Kidney tubule cell (primary cell): ENCODE measurements at regions not wholly inside any gene's neighbourhood (a gene's known extent, or its start where the extent isn't known, plus 50 kb on each side); places are given as distances from the start of the nearest gene placed in this dataset.
A peak's percentile ranks its signal among the peaks of the same experiment; 100 is the strongest.

Source experiments
- DNase-seq: peaks from one replicate; pipeline ENCODE4 v3.0.0-alpha.2; 2018; ENCODE audit warnings: low spot score

DNA sequence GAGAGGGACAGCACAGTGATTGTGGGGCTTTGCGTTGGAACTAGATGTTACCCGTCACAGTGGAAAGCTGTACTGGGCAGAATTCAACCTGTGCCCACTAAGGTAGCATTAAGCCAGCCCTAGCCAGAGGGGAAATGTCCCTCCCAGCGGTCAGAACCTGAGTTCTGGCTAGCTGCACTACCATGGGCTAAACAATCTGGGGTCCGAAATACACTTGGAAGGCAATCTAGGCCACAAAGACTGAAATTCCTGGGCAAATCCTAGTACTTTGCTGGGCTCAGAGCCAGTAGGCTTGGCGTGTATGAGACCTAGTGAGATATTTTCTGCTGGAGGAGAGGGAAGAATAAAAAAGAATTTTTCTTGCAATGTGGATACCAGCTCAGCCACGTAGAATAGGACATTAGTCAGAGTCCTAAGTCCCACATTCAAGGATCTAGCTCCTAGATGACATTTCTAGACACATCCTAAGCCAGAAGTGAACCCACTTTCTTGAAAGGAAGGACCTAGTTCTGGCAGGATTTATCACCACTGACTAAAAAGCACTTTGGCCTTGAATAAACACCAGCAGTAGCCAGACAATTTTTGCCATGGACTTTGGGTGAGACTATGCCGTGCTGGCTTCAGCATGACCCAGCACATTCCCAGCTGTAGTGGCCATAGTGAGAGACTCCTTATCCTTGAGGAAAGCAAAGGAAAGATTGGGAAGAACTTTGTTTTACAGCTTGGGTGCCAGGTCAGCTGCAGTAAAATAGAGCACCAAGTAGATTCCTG, 618.0 kb downstream of the BRINP1 start:
- no peak for DNase-seq

DNA sequence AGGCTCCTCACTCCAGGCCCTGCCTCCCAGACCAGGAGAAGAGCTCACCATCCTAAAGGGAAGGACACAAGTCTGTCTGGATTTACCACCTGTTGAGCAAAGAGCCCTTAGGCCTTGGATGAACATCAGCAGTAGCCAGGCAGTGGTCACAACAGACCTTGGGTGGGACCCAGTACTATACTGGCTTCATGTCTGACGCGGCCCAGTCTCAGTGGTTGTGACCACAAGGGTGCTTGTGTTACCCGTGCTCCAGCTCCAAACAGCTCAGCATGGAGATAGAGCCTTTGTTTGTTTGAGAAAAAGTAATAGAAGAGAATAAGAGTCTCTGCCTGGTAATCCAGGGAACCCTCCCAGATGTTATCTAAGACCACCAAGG, 617.4 kb downstream of the BRINP1 start:
- DNase-seq, result no peak

DNA sequence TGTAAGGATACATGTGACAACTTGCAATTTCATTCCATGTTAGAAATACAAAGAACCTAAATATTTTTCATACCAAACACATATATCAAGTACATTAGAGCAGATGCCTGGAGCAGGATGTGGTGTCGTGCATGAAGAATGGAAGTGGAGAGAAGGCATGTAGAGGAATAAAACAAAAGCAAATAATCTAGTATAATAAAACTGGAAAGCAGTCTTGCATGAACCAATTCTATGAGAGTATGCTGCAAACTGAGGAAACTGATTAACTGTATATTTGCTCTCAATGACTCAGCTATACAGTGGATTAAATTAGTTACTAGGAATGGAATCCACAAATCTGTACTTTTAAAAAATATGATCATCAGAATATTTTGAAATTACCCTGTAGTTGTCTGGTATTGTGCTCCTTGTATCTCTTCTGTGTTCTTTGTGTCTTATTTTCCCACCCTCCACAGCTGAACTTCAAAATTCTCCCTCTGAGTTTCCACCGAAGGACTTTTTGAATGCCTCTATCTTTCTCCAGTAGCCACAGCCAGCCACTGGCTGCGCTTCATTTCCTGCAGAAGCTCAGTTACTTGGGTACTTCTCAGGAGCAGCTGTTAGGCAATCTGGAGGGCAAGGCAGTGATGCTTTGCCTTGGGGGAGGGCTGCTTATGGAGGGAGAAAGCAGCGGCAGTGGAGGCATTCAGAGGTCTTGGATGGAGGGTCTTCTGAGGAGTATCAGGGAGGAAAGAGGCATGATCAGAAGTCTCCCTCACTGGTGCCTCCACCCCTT, 608.0 kb downstream of the BRINP1 start:
- peak; percentile 72 for DNase-seq

DNA sequence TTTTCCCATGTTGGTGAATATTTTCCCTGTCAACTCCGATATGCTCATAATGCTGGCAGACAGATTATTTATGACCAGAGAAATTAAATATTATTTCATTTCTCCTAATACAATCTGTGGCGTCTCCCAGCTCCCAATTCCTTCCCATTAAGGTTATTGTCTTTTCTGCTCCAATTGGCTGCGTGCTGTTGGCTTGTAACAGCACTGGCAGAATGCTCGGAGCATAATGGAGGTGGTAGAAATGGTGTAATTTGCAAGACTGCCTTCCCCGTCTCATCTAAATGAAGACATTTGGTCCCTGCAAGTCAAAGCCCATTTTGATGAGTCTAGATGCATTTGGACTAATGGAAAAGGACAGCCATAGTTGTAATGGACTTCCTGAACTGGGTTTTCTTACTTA, 601.7 kb downstream of the BRINP1 start:
- no peak for DNase-seq

GRCh38 chr9:118782790-118783463, 586.3 kb downstream of the BRINP1 start:
- no peak for DNase-seq

GRCh38 chr9:118784033-118784432, 585.2 kb downstream of the BRINP1 start:
- no peak for DNase-seq

DNA sequence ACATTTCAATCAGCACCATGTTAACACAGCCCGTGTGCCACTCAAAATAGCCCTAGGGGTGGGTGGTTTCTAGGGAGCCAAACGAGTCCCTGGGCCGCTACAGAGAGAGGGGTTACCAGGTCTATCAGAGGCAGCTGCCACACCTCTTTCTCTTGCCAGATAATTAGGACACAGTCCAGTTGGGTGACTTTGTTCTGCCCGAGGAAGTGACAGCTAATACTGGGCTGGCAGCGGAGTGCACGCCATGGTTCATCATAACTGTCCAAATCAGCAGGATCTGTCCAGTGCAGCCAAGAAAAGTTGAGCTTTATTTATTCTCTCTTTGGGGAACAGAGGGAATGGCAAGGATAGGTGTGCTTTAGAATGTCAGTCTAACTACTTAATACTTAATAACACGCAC, 583.8 kb downstream of the BRINP1 start:
- no peak for DNase-seq

DNA sequence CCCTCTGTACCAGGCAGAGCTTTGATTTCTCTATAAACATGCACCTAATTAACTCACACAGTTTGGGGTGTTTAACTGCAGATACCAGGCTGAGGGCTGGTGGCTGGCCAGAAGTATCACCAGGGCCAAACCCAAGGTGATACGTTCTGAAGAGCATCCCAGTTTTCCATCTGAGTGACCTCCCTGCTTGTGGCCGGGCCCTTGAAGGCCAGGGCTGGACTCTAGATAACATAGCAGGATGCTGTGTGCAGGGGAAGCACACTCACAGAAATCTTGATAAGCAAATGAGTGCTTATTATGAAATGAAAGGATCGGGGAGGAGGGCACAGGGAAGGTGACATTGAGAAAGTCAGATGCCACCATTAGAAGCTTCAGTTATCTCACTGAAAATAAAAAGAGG, 582.4 kb downstream of the BRINP1 start:
- no peak for DNase-seq

DNA sequence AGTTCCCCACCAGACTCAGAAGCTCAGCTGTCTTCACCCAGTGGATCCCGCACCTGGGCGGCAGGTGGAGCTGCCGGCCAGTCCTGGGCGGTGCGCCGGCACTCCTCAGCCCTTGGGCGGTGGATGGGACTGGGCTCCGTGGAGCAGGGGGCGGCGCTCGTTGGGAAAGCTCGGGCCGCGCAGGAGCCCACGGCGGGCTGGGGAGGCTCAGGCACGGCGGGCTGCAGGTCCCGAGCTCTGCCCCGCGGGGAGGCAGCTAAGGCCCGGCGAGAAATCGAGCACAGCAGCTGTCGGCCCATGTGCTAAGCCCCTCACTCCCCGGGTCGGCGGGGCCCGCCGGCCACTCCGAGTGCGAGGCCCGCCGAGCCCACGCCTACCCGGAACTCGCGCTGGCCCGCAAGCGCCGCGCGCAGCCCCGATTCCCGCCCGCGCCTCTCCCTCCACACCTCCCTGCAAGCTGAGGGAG, 560.0 kb downstream of the BRINP1 start:
- DNase-seq, result peak; percentile 52

GRCh38 chr9:118829334-118829733, 539.9 kb downstream of the BRINP1 start:
- peak; percentile 41 for DNase-seq

DNA sequence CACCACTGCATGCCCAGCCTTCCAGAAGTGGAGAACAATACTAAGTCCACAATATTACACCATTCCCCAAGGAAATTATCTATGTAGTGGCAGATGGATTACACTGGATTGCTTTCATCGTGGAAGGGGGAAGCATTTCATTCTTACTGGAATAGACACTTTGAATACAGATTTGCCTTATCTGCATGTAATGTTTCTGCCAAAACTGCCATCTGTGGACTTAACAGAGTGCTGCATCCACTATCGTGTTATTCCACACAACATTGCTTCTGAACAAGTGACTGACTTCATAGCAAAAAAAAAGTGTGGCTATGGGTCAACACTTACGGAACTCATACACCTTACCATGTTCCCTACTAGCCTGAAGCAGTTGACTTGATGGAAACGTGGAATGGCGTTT, 536.9 kb downstream of the BRINP1 start:
- DNase-seq, result no peak

DNA sequence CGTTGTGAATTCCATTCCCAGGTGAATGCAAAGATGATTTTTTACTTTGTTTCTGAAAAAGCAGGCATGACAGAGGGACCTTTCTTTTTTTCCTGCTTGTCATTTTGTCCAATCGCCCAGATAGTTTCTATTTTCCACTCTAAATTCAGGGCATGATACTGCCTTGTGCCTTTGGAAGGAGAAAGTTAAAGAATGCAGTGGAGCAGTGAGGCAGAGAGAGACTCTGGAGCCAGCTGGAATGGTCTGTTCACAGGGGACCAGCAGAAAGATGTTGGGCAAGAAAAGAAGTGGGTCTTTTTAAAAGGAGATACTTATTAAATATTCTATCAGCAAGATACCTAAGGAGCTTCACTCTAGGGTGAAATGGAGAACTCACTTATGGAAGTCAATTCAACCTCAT, 532.3 kb downstream of the BRINP1 start:
- DNase-seq, result no peak

GRCh38 chr9:118871531-118871930, 497.7 kb downstream of the BRINP1 start:
- DNase-seq, result no peak

DNA sequence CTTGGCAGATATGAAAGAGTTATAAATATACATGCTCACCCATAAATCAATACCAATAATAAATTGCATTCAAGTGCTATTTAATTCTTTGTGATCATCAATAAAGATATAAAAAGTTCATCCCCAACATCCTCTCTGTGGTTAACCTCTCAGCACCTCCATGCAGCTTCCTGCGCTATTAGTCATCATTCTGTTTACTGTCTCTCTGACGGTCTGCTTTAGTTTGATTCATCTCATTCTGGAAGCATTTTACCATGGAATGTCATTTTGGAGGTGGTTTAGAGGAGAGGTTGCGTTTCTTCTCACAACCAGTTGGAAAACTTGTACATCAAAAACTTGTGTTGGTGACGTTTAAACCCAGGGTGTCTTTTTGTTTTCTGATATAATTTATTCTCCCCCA, 486.6 kb downstream of the BRINP1 start:
- DNase-seq, result peak; percentile 58

- no peak for DNase-seq
Measured at GRCh38 chr9:118883411-118883810, 485.8 kb downstream of the BRINP1 start.

GRCh38 chr9:118891213-118891612, 478.0 kb downstream of the BRINP1 start:
- no peak for DNase-seq

- DNase-seq, result peak; percentile 33
Measured at GRCh38 chr9:118896324-118897000, 472.8 kb downstream of the BRINP1 start.

- no peak for DNase-seq
Measured at GRCh38 chr9:118918180-118918579, 451.1 kb downstream of the BRINP1 start.

- DNase-seq, result peak; percentile 29
Measured at GRCh38 chr9:118928722-118929121, 440.5 kb downstream of the BRINP1 start.

DNA sequence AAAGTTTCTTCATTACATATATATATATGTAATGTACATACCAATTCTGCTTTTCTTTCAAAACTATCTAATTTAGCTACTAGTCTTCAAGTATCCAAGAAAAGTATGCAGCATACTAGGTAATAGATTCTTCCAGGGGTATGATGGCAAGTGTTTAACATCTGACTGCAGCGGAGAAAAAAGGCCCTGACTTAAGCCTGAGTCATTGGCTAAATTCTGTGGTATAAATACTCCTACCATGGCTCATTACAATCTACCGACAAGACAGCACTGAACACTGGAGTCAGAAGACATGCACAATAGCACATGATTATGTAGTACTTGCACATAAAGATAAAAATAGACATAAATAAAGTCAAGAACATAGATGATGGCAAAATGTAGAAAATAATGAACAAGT, 439.9 kb downstream of the BRINP1 start:
- peak; percentile 92 for DNase-seq

DNA sequence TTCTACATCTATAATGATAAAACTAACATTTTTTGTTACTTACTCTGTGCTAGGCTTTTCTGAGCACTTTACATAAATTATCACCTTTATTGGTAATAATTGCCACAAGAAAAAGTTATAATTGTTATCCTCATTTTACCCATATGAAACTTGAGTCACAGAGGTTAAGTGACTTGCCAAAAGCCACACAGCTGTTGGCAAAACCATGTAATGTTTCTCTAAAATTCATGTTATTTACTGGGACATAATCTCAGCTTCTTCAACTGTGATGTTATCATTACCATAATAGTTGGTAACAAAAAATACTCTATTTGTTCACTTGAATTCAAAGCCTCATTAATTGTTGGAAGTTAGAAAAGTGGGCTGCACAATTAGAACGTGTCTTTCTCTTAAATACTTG, 437.3 kb downstream of the BRINP1 start:
- no peak for DNase-seq

GRCh38 chr9:118938581-118938980, 430.7 kb downstream of the BRINP1 start:
- peak; percentile 57 for DNase-seq
